HL-60/S4 treated with retinoic acid at 250 ng/mL for 4 days and 3 days (cell line): ENCODE measurements at regions not wholly inside any gene's neighbourhood (a gene's known extent, or its start where the extent isn't known, plus 50 kb on each side); places are given as distances from the start of the nearest gene placed in this dataset.

Experiments used
- in situ Hi-C: fragments of 300-500 bp; cut with MboI; formaldehyde crosslinking; loops from 2 replicates; pipeline ENCODE4 v1.7.0; 2022; ENCODE audit warnings: low sequenced_read_pairs

GRCh38 chr6:24987446-24988115, 51.8 kb upstream of the RIPOR2 start:
- in situ Hi-C loops: no loop called here

DNA sequence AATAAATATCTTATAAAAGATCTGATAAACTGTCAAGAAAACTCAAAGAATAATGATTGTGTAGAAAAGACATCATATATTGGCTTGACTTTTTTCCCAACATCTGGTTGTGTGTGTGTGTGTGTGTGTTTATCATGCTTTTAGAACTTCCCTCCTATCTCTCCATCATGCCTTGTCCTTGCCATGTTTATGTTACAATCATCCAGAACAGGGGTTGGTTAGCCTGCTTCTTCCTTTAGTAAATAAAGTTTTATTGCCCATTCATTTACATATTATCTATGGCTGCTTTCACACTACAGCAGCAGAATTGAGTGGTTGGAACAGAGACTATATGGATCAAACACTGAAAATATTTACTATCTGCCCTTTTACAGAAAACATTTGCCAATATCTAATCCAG, 52.8 kb upstream of the RIPOR2 start:
- in situ Hi-C loops: no loop called here

- in situ Hi-C loops: no loop called here
These were observed 54.6 kb upstream of the RIPOR2 start for GRCh38 chr6:24990236-24990845.

- in situ Hi-C loops: no loop called here
These were observed 55.4 kb upstream of the RIPOR2 start for GRCh38 chr6:24990944-24991809.

- in situ Hi-C loops: no loop called here
These were observed 56.2 kb upstream of the RIPOR2 start for GRCh38 chr6:24991810-24992467.

DNA sequence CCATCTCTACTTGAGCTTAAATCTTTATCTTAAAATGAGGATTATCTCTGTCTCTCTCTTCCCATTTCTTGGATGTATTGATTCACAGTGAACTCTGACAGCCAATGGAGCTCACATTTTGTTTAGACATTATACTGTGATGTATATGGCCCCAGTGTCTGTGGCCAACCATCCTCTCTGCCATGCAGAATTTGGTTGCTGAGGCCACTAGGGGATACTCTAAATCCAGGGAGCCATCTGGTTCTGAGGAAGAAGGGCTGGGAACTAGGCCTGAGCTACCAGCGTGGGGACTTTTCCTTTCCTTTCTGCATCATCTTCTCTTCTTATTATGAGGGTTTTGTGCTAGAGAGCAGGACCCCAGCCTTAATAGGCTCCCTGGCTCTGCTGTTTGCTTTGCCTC, 59.1 kb upstream of the RIPOR2 start:
- in situ Hi-C loops: no loop called here

GRCh38 chr6:24995270-24995669, 59.5 kb upstream of the RIPOR2 start:
- in situ Hi-C loops: no loop called here

DNA sequence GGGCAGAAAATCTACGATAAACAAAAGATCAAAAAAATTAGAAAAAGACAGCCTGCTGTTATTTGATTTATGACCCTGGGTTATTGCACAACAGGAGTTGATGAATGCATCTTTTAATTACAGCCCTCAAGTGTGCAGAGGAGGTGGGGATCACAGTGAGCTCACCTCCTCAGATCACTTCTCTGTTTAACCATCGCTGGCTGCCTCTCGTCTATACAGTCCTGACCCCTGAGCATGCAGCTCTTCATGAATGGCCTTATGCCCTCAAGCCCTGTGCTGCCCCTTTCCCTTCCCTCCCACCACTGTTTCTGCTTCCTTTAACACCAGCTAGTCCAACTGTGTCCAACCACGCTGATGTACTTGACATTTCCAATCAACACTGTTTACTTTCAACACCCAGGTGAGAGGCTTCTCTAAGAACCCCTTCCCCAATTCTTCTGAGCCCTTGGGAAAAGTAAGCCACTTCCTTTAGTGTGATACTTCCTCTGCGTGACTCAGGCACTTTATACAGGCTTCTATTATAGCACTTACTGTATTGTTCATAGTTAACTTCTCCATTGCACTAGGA, 60.6 kb upstream of the RIPOR2 start:
- in situ Hi-C loops: no loop called here

DNA sequence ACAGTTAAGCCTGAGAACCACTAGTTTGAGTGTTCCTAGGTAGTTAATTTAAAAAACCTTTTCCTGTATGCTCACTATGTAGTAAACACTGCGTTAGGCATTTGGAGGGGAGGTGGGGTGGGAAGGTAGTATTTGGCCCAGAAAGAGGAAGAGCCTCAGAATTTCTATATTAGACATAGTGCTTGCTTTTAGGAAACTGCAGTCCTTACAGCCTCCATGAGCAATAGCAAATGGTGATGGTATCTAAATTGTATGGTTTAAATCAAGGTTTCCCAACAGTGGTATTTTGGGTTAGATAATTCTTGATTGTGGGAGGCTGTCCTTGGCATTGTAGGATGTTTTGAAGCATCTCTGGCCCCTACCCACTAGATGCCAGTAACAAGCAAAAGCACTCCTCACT, 61.5 kb upstream of the RIPOR2 start:
- in situ Hi-C loops: no loop called here

GRCh38 chr6:24997905-24998304, 62.1 kb upstream of the RIPOR2 start:
- in situ Hi-C loops: no loop called here

GRCh38 chr6:25002326-25003091, 66.7 kb upstream of the RIPOR2 start:
- in situ Hi-C loops: loop anchor here (10.0 kb wide), 1 partner anchor 148 kb away; no protein-coding TSS in a partner anchor

- in situ Hi-C loops: loop anchor here (10.0 kb wide), 1 partner anchor 150 kb away; no protein-coding TSS in a partner anchor
These were observed 68.6 kb upstream of the RIPOR2 start for GRCh38 chr6:25004357-25004756.

- in situ Hi-C loops: loop anchor here (10.0 kb wide), 1 partner anchor 150 kb away; no protein-coding TSS in a partner anchor
These were observed 69.2 kb upstream of the RIPOR2 start for GRCh38 chr6:25005010-25005409.

DNA sequence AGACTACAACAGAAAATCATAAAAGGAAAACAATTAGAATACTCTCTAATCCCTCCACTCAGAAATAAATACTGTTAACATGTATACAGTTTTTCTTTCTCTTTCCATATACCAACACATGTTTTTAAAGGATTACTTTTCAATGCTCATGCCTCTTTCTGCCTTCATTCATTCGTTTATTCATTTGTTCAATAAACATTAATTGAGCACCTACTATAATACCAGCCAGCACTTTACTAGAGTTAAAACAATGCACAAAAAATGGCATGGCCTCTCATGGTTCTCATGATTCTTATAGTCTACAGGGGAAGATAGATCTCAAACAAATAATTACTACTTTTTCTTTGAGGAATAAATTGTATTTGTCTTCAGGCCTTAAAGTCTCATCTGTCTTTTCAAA, 70.3 kb upstream of the RIPOR2 start:
- in situ Hi-C loops: loop anchor here (10.0 kb wide), 1 partner anchor 151 kb away; no protein-coding TSS in a partner anchor

DNA sequence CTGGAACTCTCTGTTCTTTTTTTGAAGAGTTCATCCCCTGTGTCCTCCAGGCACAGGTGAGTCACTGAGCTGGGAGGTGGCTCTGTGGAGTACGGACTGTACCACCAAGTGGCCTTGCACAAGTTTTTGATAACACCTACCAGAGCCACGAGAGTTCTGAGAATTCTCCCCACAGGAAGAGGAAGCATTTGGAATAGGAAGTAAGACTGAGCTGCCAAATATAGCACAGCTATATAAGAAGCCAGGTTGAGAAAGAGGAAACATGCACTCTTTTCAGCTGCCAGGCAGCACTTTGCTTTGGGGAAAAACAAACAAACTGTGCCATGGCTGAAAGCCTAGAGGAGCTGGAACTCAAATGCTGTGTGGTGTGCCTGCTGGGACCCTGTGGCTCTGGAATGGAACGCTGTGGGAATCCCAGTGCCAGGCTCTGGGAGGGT, 70.8 kb upstream of the RIPOR2 start:
- in situ Hi-C loops: loop anchor here (10.0 kb wide), 1 partner anchor 152 kb away; no protein-coding TSS in a partner anchor

- in situ Hi-C loops: loop anchor here (10.0 kb wide), 1 partner anchor 152 kb away; no protein-coding TSS in a partner anchor
These were observed 71.5 kb upstream of the RIPOR2 start for GRCh38 chr6:25007269-25007699.

- in situ Hi-C loops: loop anchor here (10.0 kb wide), 1 partner anchor 154 kb away; no protein-coding TSS in a partner anchor
These were observed 73.1 kb upstream of the RIPOR2 start for GRCh38 chr6:25008707-25009392.

DNA sequence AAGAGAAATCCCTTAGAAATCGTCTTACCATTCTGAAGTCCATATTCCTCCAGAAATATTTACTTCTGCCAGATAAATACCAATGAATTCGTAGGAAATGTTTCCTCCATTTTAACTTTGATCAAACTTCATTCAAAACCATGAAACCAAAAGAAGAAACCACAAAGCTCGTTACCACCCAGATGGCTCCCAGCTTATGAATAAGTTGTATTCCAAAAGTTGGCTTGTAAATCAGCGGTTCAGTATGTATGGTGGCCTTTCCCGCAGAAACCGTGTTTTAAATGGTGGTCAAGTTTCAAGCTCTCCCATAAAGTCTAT, 73.6 kb upstream of the RIPOR2 start:
- in situ Hi-C loops: loop anchor here (10.0 kb wide), 1 partner anchor 155 kb away; no protein-coding TSS in a partner anchor

DNA sequence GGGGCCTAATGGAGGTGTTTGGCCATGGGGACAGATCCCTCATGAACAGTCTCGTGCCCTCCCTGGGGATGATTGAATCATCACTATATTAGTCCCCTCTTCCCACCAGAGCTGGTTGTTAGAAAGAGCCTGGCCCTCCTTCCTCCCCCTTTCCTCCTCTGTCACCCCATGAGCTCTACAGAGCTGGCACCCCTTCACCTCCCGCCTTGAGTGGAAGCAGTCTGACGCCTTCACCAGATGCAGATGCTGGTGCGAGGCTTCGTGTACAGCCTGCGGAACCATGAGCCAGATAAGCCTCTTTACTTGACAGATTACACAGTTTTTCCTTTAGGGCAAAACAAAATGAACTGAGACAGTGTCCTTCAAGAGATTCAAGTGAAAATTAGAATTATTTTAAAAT, 74.4 kb upstream of the RIPOR2 start:
- in situ Hi-C loops: no loop called here
